Esophagus muscularis mucosa (tissue), 4 donors: ENCODE measurements at regions not wholly inside any gene's neighbourhood (a gene's known extent, or its start where the extent isn't known, plus 50 kb on each side); places are given as distances from the start of the nearest gene placed in this dataset.

ENCODE experiments used
- CTCF ChIP-seq, 3 experiments: fragments of 200-600 bp in 2 of 3; fragments of 450-650 bp in 1 of 3; sonication (generic) in 2 of 3; IDR thresholded peaks; one replicate each; pipeline ENCODE4 v1.5.1; 2017 to 2019; ENCODE audit warnings: antibody characterized with exemption in 3 of 3, mild to moderate bottlenecking in 2 of 3, moderate library complexity in 1 of 3
- EP300 ChIP-seq: sonication (generic); formaldehyde crosslinking; IDR thresholded peaks from one replicate; pipeline ENCODE4 v1.6.1; 2017; ENCODE audit warnings: antibody characterized with exemption
- POLR2A ChIP-seq: fragments of 450-650 bp; IDR thresholded peaks from one replicate; pipeline ENCODE4 v1.6.1; 2017; ENCODE audit warnings: antibody characterized with exemption, moderate library complexity, mild to moderate bottlenecking, low read depth
- POLR2AphosphoS5 ChIP-seq, 2 donors: sonication (generic); formaldehyde crosslinking; IDR thresholded peaks; one replicate each; pipeline ENCODE4 v1.6.1; 2017; ENCODE audit warnings: antibody characterized with exemption in 2 of 2

GRCh38 chr3:27533718-27534573, 49.8 kb upstream of the SLC4A7 start:
- TF ChIP-seq CTCF (IDR thresholded peaks at IDR 0.05) (peak in 2 of 3 experiments; percentile 20 to 48), POLR2A (no peak), POLR2AphosphoS5 (IDR thresholded peaks at IDR 0.05) (peak; percentile 41 to 59), EP300 (no peak)
